H1 (cell line): ENCODE measurements at regions not wholly inside any gene's neighbourhood (a gene's known extent, or its start where the extent isn't known, plus 50 kb on each side); places are given as distances from the start of the nearest gene placed in this dataset.

ENCODE experiments used
- BACH1 ChIP-seq: IDR thresholded peaks from 2 replicates; pipeline ENCODE4 v1.6.1; 2012; ENCODE audit warnings: low read length, improper control_type of control experiment
- CEBPB ChIP-seq: IDR thresholded peaks from 2 replicates; pipeline ENCODE4 v1.6.1; 2012; ENCODE audit warnings: low read depth, low read length
- POLR2A ChIP-seq, 2 experiments: IDR thresholded peaks; 1 replicate in 1 of 2; 2 replicates in 1 of 2; pipeline ENCODE4 v1.6.1; 2011; ENCODE audit warnings: low read depth in 2 of 2, low read length in 2 of 2, mild to moderate bottlenecking in 2 of 2; ENCODE audit errors: control extremely low read depth in 1 of 2
- TCF12 ChIP-seq: IDR thresholded peaks from 2 replicates; pipeline ENCODE4 v1.6.1; 2011; ENCODE audit warnings: low read depth, mild to moderate bottlenecking, low read length

DNA sequence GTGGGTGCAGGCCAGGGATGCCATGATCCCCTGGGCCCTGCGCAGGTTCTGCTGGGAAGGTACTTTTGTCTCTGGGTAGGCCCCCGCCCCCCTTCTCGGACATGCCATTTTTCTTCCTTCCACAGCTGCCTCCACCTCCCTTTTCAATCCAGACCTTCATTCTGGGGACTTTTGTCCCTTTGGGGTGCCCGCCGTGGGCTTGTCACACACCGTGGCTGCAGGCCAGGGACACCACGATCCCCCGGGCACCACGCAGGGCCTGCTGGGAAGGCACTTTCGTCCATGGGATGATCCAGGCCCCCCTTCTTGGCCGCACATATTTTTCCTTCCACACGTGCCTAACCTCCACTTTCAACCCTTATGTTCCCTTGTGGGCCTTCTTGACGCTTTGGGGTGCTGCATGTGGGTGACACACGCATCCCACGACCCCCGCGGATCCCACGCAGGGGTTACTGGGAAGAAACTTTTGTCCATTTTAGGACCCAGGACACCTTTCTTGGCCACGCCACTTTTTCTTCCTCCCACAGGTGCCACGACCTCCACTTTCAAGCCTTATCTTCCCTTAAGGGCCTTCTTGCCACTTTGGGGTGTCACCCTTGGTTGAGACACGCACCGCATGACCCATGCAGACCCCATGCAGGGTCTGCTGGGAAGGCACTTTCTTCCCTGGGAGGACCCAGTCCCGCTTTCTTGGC is 272.5 kb downstream of the ALG10 start (continued):
- no peak for TF ChIP-seq CEBPB
- no peak for TF ChIP-seq BACH1
- TF ChIP-seq POLR2A (IDR thresholded peaks at IDR 0.05; ENCODE audit: control extremely low read depth in 1 of 2, low read depth in 2 of 2, low read length in 2 of 2), result no peak
- TF ChIP-seq TCF12, result no peak
